HG03571 (cell line): ENCODE measurements at regions not wholly inside any gene's neighbourhood (a gene's known extent, or its start where the extent isn't known, plus 50 kb on each side); places are given as distances from the start of the nearest gene placed in this dataset.

Experiments
- ATAC-seq: cut with Tn5 transposase; IDR thresholded peaks from one replicate; pipeline ENCODE4 v1.9.1; 2021; ENCODE audit not compliant: unreplicated experiment

DNA sequence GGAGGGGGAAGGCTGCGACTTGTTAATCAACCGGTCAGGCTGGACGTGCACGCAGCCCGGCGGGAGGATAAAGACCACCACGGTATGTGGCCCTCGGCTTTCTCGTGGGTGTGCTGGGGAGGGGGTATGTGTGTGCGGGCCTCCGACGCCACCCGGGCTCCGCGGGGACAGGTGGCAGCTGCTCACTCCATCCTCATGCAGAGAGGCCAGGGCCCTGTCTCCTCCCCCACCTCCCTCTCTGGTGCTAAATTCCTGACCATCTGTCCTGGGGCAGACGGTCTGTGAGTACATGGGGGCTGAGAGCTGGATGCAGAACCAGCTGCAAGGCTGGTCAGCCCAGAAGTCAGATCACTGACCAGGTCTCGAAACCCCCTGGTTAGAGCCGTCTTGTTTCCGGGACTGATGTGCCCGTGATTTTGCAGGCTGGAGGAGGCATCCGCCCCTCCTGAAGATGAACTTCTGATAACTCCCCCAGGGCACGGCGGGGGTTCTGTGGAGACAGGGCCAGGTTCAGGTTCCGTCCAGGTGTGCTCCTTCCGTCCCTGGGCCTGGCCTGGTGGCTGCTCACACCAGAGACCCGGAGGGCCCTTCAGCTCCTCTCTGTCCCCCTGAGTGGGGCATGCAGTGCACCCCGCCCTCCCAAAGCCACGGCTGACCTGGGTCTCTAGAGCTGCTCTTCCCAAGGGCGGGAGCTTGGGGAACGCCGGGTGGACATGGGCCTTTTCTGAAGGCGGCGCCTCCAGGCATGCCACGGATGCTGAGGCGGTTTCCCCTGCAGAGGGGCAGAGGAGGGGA, 1119.7 kb downstream of the BRD1 start:
- no peak for ATAC-seq

DNA sequence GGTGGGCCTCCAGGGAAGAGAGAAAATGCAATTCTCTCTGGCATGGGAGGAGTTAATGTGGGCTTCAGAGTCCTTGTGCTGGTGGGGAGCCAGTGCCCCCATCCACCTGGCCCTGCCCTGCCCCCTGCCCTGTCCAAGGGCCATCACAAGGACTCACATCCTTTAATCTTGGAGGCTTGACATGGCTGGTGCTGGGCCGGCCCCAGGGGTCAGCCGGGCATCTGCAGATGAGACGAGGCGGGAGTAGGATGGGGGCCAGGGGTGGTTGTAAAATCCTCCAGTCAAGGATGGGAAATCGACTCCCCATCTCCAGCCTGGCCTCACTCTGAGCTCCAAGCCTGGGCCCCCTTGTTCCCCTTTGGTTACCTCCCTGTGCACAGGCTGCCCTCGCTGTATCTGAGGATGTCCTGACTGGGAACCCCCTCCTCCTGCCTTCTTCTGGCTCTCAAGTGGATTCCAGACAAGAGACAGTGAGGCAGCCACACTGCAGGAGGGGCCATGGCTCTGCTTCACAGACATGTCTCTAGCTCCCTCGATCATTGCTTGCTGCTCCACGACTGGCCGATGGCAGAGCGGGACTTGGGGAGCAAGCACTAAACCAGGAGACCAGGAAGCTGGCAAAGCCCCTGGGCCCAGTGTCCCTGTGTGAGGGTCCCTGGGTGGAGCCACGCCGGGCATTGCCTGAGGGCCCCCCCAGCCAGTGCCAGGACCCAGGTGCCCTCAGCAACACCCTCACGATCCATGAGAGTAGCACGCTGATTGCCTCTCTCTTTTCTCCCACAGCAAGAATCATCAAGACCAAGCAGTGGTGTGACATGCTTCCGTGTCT, 1120.5 kb downstream of the BRD1 start:
- ATAC-seq, result no peak

DNA sequence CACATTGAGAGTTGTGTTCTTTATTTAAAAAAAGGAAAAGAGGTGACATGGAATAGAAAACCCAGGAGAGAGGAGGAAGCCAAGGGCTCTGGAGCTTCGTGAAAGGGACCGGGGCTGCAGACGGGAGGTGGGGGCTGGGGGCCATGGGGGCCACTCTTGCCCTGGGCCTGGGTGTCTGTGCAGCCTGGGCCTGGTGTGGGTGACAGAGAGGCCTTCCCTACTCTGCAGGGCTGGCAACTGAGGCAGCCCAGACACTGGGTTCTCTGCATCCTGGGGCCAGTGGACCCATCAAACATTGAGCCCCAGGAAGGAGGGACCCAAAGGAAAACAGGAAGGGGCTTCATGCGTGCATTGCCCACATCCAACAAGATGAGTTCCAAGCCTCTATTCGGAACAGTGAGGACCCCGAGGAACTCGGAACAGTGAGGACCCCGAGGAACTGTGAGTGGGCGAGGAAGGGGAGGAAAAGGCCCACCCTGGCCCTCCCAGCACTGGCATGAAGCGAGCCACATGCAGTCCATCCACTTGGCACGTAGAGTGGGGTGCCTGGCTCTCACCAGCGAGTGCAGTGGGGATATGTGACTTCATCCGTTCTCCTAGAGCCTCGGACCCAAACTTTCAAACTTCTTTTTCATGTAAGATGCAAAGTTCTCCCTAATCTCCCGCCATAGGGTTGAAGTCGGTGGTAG, 1121.6 kb downstream of the BRD1 start:
- no peak for ATAC-seq

DNA sequence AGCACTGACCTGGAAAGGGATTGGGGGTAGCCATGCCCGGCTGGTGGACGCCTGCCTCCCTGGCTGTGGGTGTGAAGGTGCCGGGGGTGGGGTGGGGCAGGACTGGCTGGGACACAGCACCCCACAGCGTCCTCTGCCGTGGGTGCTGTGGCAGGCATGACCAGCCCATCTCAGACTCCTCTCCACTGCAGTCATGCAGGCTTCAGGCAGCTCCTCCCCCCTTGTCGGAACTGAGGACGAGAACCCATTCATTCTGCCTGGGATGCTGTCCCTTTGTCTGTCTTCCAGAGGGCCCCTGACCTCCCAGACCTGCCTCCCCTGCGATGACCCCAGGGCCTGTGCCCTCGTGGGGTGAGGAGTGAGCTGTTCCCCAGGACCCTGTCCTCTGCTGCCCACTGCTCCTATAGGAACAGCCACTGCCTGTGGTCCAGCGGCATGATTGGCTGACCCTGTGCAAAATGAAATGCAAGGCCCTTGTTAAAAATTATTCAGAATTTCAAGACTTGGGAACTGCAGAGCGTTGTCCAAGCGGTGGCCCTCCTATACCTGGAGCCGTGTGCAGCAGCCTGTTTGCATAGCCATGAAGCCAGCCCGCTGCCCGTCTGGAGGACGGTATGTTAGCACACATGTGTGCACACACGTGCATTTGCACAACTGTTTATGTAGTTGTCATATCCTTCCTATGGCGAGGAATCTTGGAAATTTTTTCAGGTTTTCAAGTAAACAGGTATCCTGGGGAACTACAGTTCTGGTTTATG, 1122.3 kb downstream of the BRD1 start:
- ATAC-seq, result no peak

DNA sequence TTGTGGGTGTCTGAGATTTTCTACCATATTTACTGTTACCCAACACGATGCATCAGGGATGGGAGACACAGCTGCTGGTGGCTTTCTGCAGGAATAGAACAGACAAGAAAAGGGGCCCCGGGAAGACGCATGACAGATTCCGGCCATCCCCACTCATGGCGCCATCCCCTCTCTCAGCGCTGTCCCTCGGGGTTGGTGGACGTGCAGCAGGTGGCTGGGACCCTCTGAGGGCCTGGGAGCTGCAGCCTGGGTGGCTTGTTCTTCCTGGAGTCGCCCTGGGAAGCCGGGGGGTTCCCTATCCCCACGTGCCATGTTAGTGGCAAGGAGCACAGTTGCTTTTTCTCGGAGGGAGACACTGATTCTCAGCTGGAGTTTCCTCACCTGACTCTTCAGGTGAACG, 1123.3 kb downstream of the BRD1 start:
- ATAC-seq, result no peak

DNA sequence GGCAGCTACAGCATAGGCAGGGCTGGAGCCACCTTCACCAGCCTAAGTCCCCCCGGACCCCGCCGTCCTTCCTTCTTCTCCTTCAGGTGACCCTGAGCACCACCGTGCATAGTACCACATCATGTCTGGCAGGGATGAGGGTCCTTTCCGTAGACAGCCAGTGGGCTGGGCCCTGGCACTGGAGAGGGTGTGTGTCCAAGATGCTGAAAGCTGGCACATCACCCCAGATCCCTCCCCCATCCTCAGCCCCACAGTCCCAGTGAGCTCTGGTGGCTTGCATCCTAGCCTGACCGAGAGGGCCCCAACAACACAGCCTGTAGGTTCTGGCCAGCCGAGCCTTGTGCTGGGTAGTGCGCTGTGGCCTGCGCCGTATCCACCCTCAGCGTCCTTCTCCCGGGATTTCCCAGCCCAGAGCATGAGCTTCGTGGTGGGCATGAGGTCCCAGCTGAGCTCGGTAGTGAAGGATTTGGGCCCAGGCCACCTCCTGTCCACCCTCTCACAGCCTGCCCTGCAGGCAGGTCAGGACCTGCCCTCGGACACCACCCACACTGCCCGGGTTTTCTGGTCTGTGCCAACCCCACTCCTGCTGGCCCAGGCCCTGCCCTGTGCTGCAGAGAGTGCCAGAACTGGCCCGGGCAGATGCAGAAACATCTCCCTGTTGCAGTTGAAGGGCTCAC, 1124.3 kb downstream of the BRD1 start:
- ATAC-seq, result no peak

DNA sequence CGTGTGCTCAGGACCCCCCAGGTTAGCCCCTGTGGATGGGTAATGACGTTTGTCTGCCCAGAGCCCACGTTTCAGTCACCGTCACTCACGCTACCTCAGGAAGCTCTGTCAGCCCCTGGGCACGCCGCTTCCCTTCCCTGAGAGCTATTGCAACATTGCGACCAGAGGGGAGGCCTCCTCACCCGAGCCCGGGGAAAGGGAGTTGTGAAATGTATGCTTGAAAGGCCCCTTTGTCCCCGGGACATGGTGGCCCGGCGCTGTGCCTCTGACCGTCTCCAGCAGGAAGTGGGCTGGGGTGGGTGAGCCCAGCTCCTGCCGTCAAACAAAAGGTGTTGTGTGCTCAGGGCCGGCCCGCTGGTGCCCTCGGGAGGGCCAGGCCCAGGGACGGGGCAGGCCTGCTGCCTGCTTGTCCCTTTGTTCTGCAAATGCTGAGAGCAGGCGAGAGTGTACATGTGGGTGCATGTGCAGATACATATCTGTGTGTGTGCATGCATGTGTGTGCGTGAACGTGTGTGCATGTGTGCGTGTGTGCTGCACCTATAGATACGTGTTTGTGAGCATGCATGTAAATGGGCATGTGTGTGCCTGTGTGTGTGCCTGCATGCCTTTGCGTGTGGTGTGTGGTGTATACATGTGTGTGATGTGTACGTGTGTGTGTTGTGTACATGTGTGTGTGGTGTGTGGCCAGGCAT, 1125.0 kb downstream of the BRD1 start:
- no peak for ATAC-seq

DNA sequence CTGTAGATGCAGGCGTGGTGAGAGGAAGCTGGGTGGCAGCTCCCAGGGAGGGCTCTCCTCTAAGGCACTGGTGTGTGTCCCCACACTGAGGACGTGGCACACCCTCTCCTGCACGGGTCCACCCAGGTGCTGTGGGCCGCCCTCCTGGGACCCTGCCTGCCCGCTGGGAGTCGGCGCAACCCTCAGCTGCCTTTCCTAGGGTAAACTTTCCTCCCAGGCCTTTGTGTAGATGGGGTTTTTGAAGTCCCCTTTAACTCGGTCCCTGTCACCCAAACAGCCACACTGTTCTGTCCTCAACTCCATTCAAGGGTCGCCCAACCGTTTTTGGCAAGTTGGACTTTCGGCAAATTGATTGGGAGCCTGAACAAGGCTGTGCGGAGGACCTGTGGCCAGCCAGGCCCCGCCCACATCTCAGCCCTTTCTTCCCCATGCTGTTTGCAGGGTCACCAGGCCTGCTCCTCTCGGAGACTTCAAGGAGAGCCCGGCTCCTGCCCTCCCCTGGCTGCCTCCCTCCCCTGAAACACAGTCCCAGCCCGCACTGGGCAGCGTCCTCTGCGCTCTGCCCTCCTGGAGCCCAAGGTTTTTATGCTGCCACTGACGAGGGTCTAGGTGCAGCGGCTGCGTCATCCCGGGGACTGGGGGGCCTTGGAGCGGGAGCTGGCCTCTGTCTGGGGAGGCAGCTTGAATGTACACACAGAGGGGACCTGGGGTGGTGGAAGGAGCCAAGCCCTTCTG, 1126.2 kb downstream of the BRD1 start:
- ATAC-seq, result no peak

DNA sequence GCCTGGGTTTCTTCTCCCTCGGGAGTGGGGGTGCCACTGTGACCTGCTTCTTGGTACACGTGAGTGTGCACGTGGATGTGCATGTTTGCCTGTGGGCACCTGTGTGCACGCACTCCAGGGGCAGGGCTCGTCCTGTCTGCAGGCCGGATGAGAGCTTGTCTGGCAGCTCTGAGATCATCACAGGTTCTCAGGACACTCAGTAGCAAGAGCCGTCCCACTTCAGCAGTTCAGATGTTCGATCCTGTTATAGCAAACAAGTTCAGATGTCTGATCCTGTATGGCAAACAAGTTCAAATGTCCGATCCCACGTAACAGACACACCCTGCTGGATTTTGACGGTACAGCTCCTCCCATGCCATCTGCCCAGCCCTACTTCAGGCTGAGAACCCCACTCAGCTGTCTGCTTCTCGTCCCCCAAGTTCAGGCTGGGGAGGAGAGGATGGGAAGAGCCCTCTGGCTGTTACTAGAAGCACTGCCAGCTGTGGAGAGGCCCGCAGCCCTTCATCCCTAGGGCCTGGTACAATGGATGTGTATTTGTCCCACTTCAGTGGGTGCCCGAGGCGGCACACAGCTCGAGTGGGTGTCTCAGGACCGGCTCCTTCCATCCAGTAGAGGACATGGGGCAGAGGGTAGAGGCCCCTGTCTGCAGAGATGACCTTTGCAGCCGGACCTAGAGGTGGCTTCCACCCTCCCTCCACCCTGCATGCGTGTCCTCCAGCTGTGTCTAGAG, 1126.9 kb downstream of the BRD1 start:
- no peak for ATAC-seq

DNA sequence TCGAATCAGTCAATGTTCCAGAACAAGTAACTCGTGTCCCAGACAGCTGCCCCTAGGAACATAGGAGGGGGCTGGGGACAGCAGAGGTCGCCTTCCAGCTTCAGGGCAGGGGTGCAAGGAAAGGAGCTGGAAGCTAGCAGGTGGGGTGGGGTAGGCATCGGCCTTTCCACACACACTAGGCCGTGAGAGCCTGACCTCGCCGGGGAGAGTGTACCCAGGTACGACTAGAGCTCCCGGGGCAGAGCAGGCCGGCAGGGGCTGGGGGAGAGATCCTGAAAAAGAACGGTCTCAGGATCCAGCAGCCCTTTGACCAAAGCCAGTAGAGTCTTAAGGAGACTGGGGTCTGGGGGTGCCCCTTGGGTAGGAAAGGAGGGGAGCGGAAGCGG, 1127.5 kb downstream of the BRD1 start:
- ATAC-seq, result no peak

DNA sequence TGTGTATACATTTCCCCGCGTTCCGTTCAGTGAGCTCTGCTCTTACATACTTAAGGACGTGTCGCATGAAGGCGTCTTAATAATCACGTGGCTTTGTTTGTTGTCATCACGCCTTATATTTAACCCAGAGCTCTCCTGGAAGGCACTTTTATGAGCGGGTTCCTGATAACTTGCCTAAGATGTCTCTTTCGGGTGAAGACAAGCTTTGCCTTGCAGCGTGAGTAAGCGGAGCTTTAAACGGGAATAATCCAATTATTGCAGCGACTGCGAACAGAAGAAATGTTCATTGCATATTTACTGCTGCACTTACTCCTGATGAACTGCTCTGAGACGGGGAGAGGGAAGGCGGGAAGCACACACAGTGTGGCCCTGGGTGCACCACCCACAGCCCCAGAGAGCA, 1128.2 kb downstream of the BRD1 start:
- ATAC-seq, result no peak

DNA sequence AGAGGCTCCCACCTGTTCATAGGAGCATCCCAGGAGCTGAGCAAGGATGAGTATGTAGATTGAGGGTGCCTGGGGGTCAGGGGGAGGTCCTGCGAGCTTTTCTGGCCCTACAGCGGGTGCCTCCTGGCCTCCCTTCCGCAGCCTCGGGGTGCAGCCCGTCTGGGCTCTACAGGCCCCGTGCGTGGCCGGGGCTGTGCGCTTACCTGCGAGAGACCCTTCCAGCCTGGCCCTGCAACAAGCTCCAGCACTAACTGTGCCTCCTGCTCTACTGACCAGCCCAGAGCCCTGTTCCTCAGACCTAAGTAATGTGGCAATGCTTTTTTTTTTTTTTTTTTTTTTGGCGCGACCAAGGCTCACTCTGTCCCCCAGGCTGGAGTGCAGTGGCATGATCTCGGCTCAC, 1129.1 kb downstream of the BRD1 start:
- ATAC-seq, result no peak

DNA sequence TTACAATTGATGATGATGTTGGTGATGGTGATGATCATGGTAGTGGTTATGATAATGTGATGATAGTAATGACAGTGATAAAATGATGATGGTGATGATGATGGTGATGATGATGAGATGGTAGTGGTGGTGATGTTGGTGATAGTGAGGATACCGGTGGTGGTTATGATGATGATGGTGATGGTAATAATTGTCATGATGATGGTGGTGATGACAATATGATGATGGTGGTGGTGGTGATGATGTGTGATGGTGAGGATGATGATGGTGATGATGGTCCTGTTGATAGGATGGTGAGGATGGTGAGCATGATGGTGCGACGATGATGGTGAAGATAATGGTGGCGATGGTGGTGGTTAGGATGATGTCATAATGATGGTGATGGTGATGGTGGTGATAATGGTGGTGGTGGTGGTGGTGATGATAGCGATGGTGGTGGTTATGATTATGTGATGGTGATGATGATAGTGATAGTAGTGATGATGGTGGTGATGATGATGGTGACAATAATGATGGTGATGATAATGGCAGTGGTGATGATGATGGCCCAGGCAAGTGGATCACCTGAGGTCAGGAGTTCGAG, 1129.9 kb downstream of the BRD1 start:
- ATAC-seq, result no peak

DNA sequence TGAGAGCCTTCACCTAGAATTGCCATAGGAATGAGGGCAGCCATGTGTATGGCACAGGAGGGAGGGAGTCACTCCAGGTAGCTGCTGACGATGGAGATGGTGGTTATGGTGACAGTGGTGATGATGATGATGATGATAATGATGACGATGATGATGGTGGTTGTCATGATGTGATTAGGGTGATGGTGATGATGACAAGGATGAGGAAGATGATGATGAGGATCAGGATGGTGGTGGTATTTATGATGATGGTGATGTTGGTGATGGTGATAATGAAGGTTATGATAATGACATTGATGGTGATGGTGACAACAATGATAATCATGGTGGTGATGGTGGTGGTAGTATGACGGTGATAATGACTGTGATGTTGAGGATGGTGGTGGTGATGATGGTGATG, 1130.5 kb downstream of the BRD1 start:
- ATAC-seq, result no peak

DNA sequence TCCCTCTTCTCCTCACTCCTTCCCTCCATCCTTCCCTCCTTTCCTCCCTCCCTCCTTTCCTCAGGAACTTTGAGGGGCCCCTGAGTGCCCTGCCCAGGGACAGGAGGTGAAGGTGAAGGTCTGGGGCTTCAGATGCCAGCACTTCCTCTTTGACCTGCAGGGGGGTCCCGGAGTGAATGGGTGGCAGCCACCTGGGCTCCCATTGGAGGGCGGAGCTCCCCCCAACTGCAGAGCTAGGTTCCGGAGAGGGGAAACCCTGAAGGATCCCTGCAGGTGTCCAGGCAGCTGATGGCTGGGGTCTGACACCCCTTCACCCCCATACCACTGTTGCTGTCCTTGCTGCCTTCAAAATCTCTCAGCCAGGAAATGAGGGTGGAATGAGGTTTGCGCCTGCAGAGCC, 1131.3 kb downstream of the BRD1 start:
- no peak for ATAC-seq

DNA sequence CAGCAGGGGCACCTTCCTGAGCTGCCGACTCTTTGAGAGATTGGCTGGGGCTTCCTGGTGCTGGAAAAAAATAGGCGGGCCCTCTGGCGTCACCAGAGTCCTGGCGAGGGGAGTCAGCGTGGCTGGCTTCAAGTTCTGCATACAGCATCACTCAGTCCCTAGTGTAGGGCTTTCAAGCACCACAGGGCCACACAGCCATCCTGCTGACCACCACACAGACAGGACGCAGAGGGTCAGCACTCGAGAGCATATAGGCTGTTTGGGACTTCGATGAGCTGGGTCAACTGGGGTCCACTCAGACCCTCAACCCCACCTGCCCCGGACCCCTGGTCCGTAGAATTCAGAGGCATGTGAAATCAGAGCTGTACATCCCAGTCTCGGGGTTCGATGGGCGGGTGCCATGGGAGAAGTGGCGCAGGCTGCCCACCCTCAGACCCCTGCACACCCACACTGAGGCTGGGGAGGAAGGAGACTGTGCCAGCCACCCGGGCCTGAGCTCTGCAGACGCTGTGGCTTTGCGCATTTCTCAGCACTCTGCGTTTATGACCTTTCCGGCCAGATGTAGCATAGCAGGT, 1131.9 kb downstream of the BRD1 start:
- no peak for ATAC-seq

DNA sequence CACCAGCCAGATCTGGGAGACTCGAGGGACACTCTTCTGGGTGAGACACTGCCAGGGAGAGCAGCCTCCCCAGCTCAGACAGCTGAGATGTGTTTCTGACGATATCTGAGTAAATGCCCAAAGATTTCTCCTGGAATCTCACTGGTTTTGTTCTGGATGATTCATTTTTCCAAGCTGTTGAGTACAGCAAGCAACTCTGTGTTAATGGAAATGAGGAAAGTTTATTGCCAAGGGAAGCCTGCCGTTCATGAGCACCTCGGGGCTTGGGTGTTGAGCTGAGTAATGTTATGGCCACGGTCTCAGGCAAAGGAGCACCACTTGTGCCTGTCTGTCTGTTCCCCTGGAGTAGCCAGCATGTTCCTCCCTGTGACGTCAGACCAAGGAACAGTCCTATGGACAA, 1132.4 kb downstream of the BRD1 start:
- ATAC-seq, result no peak

DNA sequence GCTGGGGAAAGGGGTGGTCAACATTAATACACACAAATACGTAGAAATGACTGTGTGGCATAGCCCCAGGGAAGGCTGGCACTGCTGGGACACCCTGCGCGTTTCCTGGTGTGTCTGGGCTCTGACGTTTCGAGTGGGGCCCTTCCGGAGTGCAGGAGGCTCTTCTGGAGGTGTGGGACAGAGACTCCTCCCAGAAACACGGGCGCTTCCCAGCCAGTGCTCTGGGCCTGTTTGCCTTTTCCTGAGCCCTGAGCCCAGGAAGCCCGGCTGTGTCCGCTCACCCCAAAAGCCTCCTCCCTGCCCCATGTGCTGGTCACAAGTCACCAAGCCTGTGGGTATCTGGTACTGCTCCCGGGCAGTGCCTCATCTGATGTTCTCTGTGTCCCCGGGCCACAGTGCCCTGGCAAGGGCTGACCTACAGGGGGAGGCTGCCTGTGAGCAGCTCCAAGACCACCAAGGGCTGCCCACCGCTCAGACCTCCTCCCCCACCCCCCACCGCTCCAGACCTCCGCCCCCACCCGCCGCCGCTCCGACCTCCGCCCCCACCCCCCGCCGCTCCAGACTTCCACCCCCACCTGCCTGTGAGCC, 1133.3 kb downstream of the BRD1 start:
- ATAC-seq, result no peak
